GM12878 (cell line): ENCODE measurements at regions not wholly inside any gene's neighbourhood (a gene's known extent, or its start where the extent isn't known, plus 50 kb on each side); places are given as distances from the start of the nearest gene placed in this dataset.

Experiments
- EZH2 ChIP-seq: IDR thresholded peaks from 2 replicates; pipeline ENCODE4 v1.6.1; 2012; ENCODE audit warnings: low read depth, mild to moderate bottlenecking, control low read depth, inconsistent platforms, low read length, borderline replicate concordance; ENCODE audit not compliant: control insufficient read depth
- IKZF1 ChIP-seq: fragments of 450-650 bp; conservative IDR thresholded peaks from 2 replicates; pipeline ENCODE4 v1.6.1; 2017; ENCODE audit warnings: antibody characterized with exemption, mild to moderate bottlenecking
- JUND ChIP-seq: IDR thresholded peaks from 2 replicates; pipeline ENCODE4 v1.6.1; 2012; ENCODE audit warnings: low read depth, mild to moderate bottlenecking, low read length, improper control_type of control experiment, moderate library complexity
- NR2C2 ChIP-seq: IDR thresholded peaks from 2 replicates; pipeline ENCODE4 v1.6.1; 2011; ENCODE audit warnings: borderline replicate concordance, low read depth; ENCODE audit not compliant: control insufficient read depth, insufficient read length
- PBX3 ChIP-seq: IDR thresholded peaks from 2 replicates; pipeline ENCODE4 v1.6.1; 2011; ENCODE audit warnings: mild to moderate bottlenecking, low read depth, low read length, moderate library complexity; ENCODE audit not compliant: insufficient replicate concordance
- RAD21 ChIP-seq: IDR thresholded peaks from 2 replicates; pipeline ENCODE4 v1.6.1; 2011; ENCODE audit warnings: mild to moderate bottlenecking, low read depth, low read length, moderate library complexity; ENCODE audit not compliant: insufficient read depth
- RBBP5 ChIP-seq: fragments of 200-600 bp; sonication (generic); conservative IDR thresholded peaks from 2 replicates; pipeline ENCODE4 v1.6.1; 2016
- SREBF2 ChIP-seq: IDR thresholded peaks from 2 replicates; pipeline ENCODE4 v1.6.1; 2012; ENCODE audit warnings: mild to moderate bottlenecking, low read length
- USF1 ChIP-seq: IDR thresholded peaks from 2 replicates; pipeline ENCODE4 v1.6.1; 2011; ENCODE audit warnings: borderline replicate concordance, low read depth, mild to moderate bottlenecking, moderate library complexity, mixed read lengths, low read length; ENCODE audit not compliant: insufficient read depth; ENCODE audit errors: extremely low read length
- ZBTB33 ChIP-seq: fragments of 450-650 bp; IDR thresholded peaks from 2 replicates; pipeline ENCODE4 v1.6.1; 2017; ENCODE audit warnings: mild to moderate bottlenecking
- TF ChIP-seq, protein P1 (sequence below), 3 experiments: IDR thresholded peaks in 2 of 3; conservative IDR thresholded peaks in 1 of 3; 2 replicates each; pipeline ENCODE4 v1.5.1; 2011; ENCODE audit warnings: low read depth in 3 of 3, low read length in 3 of 3, mild to moderate bottlenecking in 3 of 3, control low read depth in 2 of 3, moderate library complexity in 2 of 3, inconsistent platforms in 1 of 3, mixed read lengths in 1 of 3; ENCODE audit not compliant: control insufficient read depth in 2 of 3, insufficient read depth in 1 of 3; ENCODE audit errors: extremely low read depth in 1 of 3

DNA sequence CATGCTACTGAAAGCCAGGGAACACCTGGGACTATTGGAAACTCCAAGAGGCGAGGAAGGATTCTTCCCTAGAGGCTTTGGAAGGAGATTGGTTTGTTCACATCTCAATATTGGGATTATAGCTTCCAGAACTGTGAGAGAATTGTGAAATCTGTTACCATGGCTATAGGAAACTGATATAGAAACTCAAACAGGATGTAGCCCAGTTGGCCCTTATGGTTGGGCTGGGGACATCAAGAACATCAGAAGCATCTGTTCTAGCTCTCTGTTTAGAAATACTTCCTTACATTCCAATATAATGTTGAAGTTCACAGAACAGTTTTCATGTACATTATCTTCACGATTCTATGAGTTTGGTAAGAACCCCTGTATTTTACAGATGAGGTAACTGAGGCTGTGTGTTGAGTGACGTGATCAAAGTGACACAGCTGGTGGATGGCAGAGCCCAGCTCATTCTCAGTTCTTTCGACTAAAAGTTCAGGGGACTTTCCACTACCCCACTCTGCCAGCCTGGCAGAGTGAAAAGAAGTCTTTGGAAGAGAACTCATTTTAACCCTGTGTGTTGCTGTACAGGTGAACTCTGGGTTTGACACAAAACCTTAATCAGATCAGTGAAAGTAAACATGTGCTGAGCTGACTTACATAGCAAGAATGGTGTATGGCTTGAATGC lies 183.0 kb downstream of the GBA3 start:
- TF ChIP-seq SREBF2, result no peak
- TF ChIP-seq, protein P1, sequence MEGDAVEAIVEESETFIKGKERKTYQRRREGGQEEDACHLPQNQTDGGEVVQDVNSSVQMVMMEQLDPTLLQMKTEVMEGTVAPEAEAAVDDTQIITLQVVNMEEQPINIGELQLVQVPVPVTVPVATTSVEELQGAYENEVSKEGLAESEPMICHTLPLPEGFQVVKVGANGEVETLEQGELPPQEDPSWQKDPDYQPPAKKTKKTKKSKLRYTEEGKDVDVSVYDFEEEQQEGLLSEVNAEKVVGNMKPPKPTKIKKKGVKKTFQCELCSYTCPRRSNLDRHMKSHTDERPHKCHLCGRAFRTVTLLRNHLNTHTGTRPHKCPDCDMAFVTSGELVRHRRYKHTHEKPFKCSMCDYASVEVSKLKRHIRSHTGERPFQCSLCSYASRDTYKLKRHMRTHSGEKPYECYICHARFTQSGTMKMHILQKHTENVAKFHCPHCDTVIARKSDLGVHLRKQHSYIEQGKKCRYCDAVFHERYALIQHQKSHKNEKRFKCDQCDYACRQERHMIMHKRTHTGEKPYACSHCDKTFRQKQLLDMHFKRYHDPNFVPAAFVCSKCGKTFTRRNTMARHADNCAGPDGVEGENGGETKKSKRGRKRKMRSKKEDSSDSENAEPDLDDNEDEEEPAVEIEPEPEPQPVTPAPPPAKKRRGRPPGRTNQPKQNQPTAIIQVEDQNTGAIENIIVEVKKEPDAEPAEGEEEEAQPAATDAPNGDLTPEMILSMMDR (IDR thresholded peaks at IDR 0.05 in 2 of 3, conservative IDR thresholded peaks at IDR 0.05 in 1 of 3; ENCODE audit: control insufficient read depth in 2 of 3, extremely low read depth in 1 of 3, insufficient read depth in 1 of 3, low read depth in 3 of 3, low read length in 3 of 3), result no peak
- no peak for TF ChIP-seq RAD21
- no peak for TF ChIP-seq NR2C2
- no peak for TF ChIP-seq EZH2
- TF ChIP-seq IKZF1, result no peak
- no peak for TF ChIP-seq ZBTB33
- no peak for TF ChIP-seq RBBP5
- no peak for TF ChIP-seq PBX3
- no peak for TF ChIP-seq USF1
- TF ChIP-seq JUND, result no peak
